ENCODE measurements at regions not wholly inside any gene's neighbourhood (a gene's known extent, or its start where the extent isn't known, plus 50 kb on each side); places are given as distances from the start of the nearest gene placed in this dataset.

- TF ChIP-seq CTCF (IDR thresholded peaks at IDR 0.05) = no peak
- no peak for TF ChIP-seq POLR2A (IDR thresholded peaks at IDR 0.05)
Observed at GRCh38 chr1:184910691-184911091, 63.6 kb downstream of the NIBAN1 start.
